Epithelial cell of esophagus (primary cell): ENCODE measurements at regions not wholly inside any gene's neighbourhood (a gene's known extent, or its start where the extent isn't known, plus 50 kb on each side); places are given as distances from the start of the nearest gene placed in this dataset.

ENCODE experiments used
- DNase-seq: peaks from one replicate; pipeline ENCODE4 v3.0.0; 2010; ENCODE audit warnings: low read depth
- H3K4me3 ChIP-seq: 2 replicates; pipeline ENCODE4 v1.5.1; 2011; ENCODE audit warnings: mild to moderate bottlenecking, low read length, control low read depth
- CTCF ChIP-seq: IDR thresholded peaks from 2 replicates; pipeline ENCODE4 v1.5.1; 2011; ENCODE audit warnings: low read depth, mild to moderate bottlenecking, low read length, control low read depth, inconsistent platforms; ENCODE audit not compliant: insufficient read depth; ENCODE audit errors: missing control alignments

GRCh38 chr11:134479206-134480135 lies 67.4 kb upstream of the B3GAT1 start:
- no peak for TF ChIP-seq CTCF
- DNase-seq: no peak
- no peak overlapping the region for H3K4me3 ChIP-seq

- DNase-seq: no peak
- TF ChIP-seq CTCF: no peak
- H3K4me3 ChIP-seq: no peak overlapping the region
These were observed 66.6 kb upstream of the B3GAT1 start for GRCh38 chr11:134478611-134479010.

GRCh38 chr11:134478176-134478575 lies 66.1 kb upstream of the B3GAT1 start:
- H3K4me3 ChIP-seq: no peak overlapping the region
- no peak for TF ChIP-seq CTCF

GRCh38 chr11:134477486-134477885 lies 65.4 kb upstream of the B3GAT1 start:
- no peak overlapping the region for H3K4me3 ChIP-seq
- no peak for DNase-seq
- TF ChIP-seq CTCF: no peak

More at GRCh38 chr11:134478176-134478575, 66.1 kb upstream of the B3GAT1 start:
- no peak for DNase-seq

GRCh38 chr11:134476435-134477021 lies 64.5 kb upstream of the B3GAT1 start:
- peak; percentile 1 for DNase-seq
- no peak for TF ChIP-seq CTCF
- H3K4me3 ChIP-seq: no peak overlapping the region

GRCh38 chr11:134475951-134476350 lies 63.9 kb upstream of the B3GAT1 start:
- no peak for TF ChIP-seq CTCF
- no peak for DNase-seq
- H3K4me3 ChIP-seq: no peak overlapping the region

- TF ChIP-seq CTCF: no peak
- DNase-seq: no peak
- H3K4me3 ChIP-seq: no peak overlapping the region
These were observed 62.9 kb upstream of the B3GAT1 start for GRCh38 chr11:134474942-134475341.
